Endothelial cell of umbilical vein (primary cell): ENCODE measurements at regions not wholly inside any gene's neighbourhood (a gene's known extent, or its start where the extent isn't known, plus 50 kb on each side); places are given as distances from the start of the nearest gene placed in this dataset.

Experiments
- BruUV-seq: library from RNA; stranded (reverse); fragments of 400-500 nt; replicated peaks from 2 replicates; lab custom pipeline; 2021; lab: Mats Ljungman, UMichigan
- CTCF ChIA-PET: fragments of 300-600, 350-600 bp; sonication (Branson Sonifier 250); formaldehyde crosslinking; loops from one replicate; lab custom pipeline; 2021; ENCODE audit warnings: antibody characterized with exemption, inconsistent platforms; lab: Charles Lee
- POLR2A ChIA-PET: fragments of 300-600, 350-600 bp; sonication (Branson Sonifier 250); formaldehyde crosslinking; loops from one replicate; lab custom pipeline; 2021; ENCODE audit warnings: antibody characterized with exemption, inconsistent platforms; lab: Charles Lee
- DNase-seq: peaks from one replicate; pipeline ENCODE4 v3.0.0-alpha.2; 2011; ENCODE audit warnings: low read depth, low spot score
- FAIRE-seq: peaks from 2 replicates; lab custom pipeline; 2011; peaks lifted over from hg19 to GRCh38; lab: Jason Lieb, UNC
- H2AFZ ChIP-seq: 2 replicates; pipeline ENCODE4 v1.6.0; 2012; ENCODE audit warnings: low read depth, low read length, control low read depth, inconsistent platforms
- H3K27ac ChIP-seq: 2 replicates; pipeline ENCODE4 v1.5.1; 2011; ENCODE audit warnings: low read depth, mild to moderate bottlenecking, control low read depth, low read length, moderate library complexity; ENCODE audit not compliant: insufficient read depth
- H3K27me3 ChIP-seq, 2 experiments: 2 replicates each; pipeline versions ENCODE4 v1.6.0 to v1.6.1; 2011; ENCODE audit warnings: low read length in 2 of 2, mixed read lengths in 1 of 2; ENCODE audit not compliant: control insufficient read depth in 2 of 2, insufficient read depth in 2 of 2
- H3K36me3 ChIP-seq, 2 experiments: 2 replicates in 1 of 2; 3 replicates in 1 of 2; pipeline ENCODE4 v1.5.1; 2011; ENCODE audit warnings: low read length in 2 of 2, mild to moderate bottlenecking in 1 of 2, moderate library complexity in 1 of 2; ENCODE audit not compliant: control insufficient read depth in 2 of 2, insufficient read depth in 2 of 2; ENCODE audit errors: extremely low read depth in 1 of 2
- H3K4me1 ChIP-seq: 3 replicates; pipeline ENCODE4 v1.5.1; 2011; ENCODE audit warnings: mild to moderate bottlenecking, low read length; ENCODE audit not compliant: control insufficient read depth, insufficient read depth; ENCODE audit errors: extremely low read depth
- H3K4me2 ChIP-seq: 2 replicates; pipeline ENCODE4 v1.6.1; 2011; ENCODE audit warnings: low read length, control low read depth, mixed read lengths; ENCODE audit not compliant: insufficient read depth
- H3K4me3 ChIP-seq, 3 experiments: fragments of 200-600 bp in 1 of 3; sonication (generic), shearing (Covaris generic) in 1 of 3; replicated peaks in 1 of 3; 2 replicates each; pipeline ENCODE4 v1.5.1; 2011 to 2016; ENCODE audit warnings: control low read depth in 3 of 3, low read length in 3 of 3, mild to moderate bottlenecking in 2 of 3, inconsistent platforms in 1 of 3, low read depth in 1 of 3, moderate library complexity in 1 of 3; ENCODE audit not compliant: insufficient read depth in 1 of 3
- H3K79me2 ChIP-seq: 2 replicates; pipeline ENCODE4 v1.6.0; 2012; ENCODE audit warnings: low read length, inconsistent platforms; ENCODE audit not compliant: control insufficient read depth, insufficient read depth
- H3K9ac ChIP-seq: replicated peaks from 2 replicates; pipeline ENCODE3; 2011; ENCODE audit warnings: low read length, control low read depth; ENCODE audit not compliant: insufficient read depth; ENCODE audit errors: extremely low read depth
- H3K9me1 ChIP-seq: replicated peaks from 3 replicates; pipeline ENCODE4 v1.6.0; 2011; ENCODE audit warnings: mild to moderate bottlenecking, low read length; ENCODE audit not compliant: control insufficient read depth, insufficient read depth; ENCODE audit errors: extremely low read depth
- H3K9me3 ChIP-seq: replicated peaks from 2 replicates; pipeline ENCODE4 v1.5.1; 2012; ENCODE audit warnings: low read length, inconsistent platforms; ENCODE audit not compliant: control insufficient read depth, insufficient read depth
- H4K20me1 ChIP-seq: replicated peaks from 2 replicates; pipeline ENCODE3; 2011; ENCODE audit warnings: mild to moderate bottlenecking, low read length; ENCODE audit not compliant: control insufficient read depth, insufficient read depth; ENCODE audit errors: extremely low read depth
- CTCF ChIP-seq, 2 donors: IDR thresholded peaks; 1 replicate in 1 of 2; 2 replicates in 1 of 2; pipeline ENCODE4 v1.5.1; 2011; ENCODE audit warnings: low read length in 2 of 2, mild to moderate bottlenecking in 2 of 2, moderate library complexity in 2 of 2, control low read depth in 1 of 2, inconsistent platforms in 1 of 2, low read depth in 1 of 2; ENCODE audit not compliant: insufficient read depth in 1 of 2; ENCODE audit errors: extremely low read depth in 1 of 2
- EZH2 ChIP-seq: IDR thresholded peaks from 2 replicates; pipeline ENCODE4 v1.6.1; 2012; ENCODE audit warnings: borderline replicate concordance, low read depth, mild to moderate bottlenecking, moderate library complexity, low read length, inconsistent platforms; ENCODE audit not compliant: severe bottlenecking
- FOS ChIP-seq: IDR thresholded peaks from 2 replicates; pipeline ENCODE4 v1.6.1; 2011; ENCODE audit warnings: mild to moderate bottlenecking, low read length, moderate library complexity, borderline replicate concordance; ENCODE audit not compliant: insufficient read depth
- GATA2 ChIP-seq: IDR thresholded peaks from 2 replicates; pipeline ENCODE4 v1.7.0; 2011; ENCODE audit warnings: low read depth, mild to moderate bottlenecking, moderate library complexity, mixed read lengths, low read length; ENCODE audit not compliant: insufficient read length, insufficient read depth
- JUN ChIP-seq: IDR thresholded peaks from 2 replicates; pipeline ENCODE4 v1.6.1; 2011; ENCODE audit warnings: borderline replicate concordance, low read depth; ENCODE audit not compliant: insufficient read length, insufficient read depth
- MAX ChIP-seq: IDR thresholded peaks from 2 replicates; pipeline ENCODE4 v1.6.1; 2011; ENCODE audit not compliant: insufficient read depth, insufficient read length
- MYC ChIP-seq: IDR thresholded peaks from one replicate; pipeline ENCODE4 v1.6.1; 2011; ENCODE audit warnings: mild to moderate bottlenecking, low read depth, low read length
- POLR2A ChIP-seq: IDR thresholded peaks from 2 replicates; pipeline ENCODE4 v1.6.1; 2012; ENCODE audit warnings: low read depth, mild to moderate bottlenecking, control low read depth, low read length
- POLR2AphosphoS5 ChIP-seq: IDR thresholded peaks from 2 replicates; pipeline ENCODE4 v1.6.1; 2012; ENCODE audit warnings: low read depth, mild to moderate bottlenecking, control low read depth, low read length, moderate library complexity; ENCODE audit not compliant: insufficient read depth
- dilution Hi-C: fragments of 300-500 bp; cut with MboI; formaldehyde crosslinking; loops from one replicate; pipeline ENCODE4 v1.15.0; 2019; ENCODE audit warnings: low sequenced_read_pairs; ENCODE audit not compliant: extremely low pct_ligation_motif_present
- intact Hi-C: fragments of 100-400 bp; cut with micrococcal nuclease; formaldehyde crosslinking; loops from one replicate; pipeline ENCODE4 v1.10.0; 2022

- Histone ChIP-seq H3K36me3 (no peaks in the 10 kb centered on the region), H3K79me2 (no peaks in the 10 kb centered on the region), H3K9me3 (no peaks in the 10 kb centered on the region), H3K4me1 (no peaks in the 10 kb centered on the region), H3K4me3 (no peak overlapping the region), H3K9ac (no peak overlapping the region), H2AFZ (no peak overlapping the region), H3K27ac (no peak overlapping the region), H3K27me3 (no peaks in the 10 kb centered on the region), H3K9me1 (no peaks in the 10 kb centered on the region), H4K20me1 (no peaks in the 10 kb centered on the region), H3K4me2 (no peak overlapping the region)
- CTCF ChIA-PET: no interaction called here
- intact Hi-C loops (no loop called here), dilution Hi-C loops (no loop called here)
- DNase-seq (no peak), FAIRE-seq (no peak)
- BruUV-seq: no TSS peak
- TF ChIP-seq CTCF (IDR thresholded peaks at IDR 0.05; ENCODE audit: extremely low read depth in 1 of 2, insufficient read depth in 1 of 2, low read depth in 1 of 2, low read length in 2 of 2) (no peak), EZH2 (no peak)
- POLR2A ChIA-PET: no interaction called here
Observed at GRCh38 chr6:145383428-145383827, 351.9 kb downstream of the EPM2A start.

- H3K4me1 ChIP-seq: no peaks in the 10 kb centered on the region
- intact Hi-C loops (no loop called here), dilution Hi-C loops (no loop called here)
- H3K9ac ChIP-seq: no peak overlapping the region
- no peak overlapping the region for H3K4me2 ChIP-seq
- no peak for DNase-seq
- H3K79me2 ChIP-seq: no peaks in the 10 kb centered on the region
- no TSS peak for BruUV-seq
- H3K27ac ChIP-seq: no peak overlapping the region
- H4K20me1 ChIP-seq: no peaks in the 10 kb centered on the region
- no peak overlapping the region for H2AFZ ChIP-seq
- TF ChIP-seq POLR2A (no peak), JUN (no peak), POLR2AphosphoS5 (no peak), MAX (no peak), FOS (no peak), EZH2 (no peak), CTCF (IDR thresholded peaks at IDR 0.05; ENCODE audit: extremely low read depth in 1 of 2, insufficient read depth in 1 of 2, low read depth in 1 of 2, low read length in 2 of 2) (no peak), MYC (no peak), GATA2 (no peak)
- no peak overlapping the region for H3K4me3 ChIP-seq
- no peaks in the 10 kb centered on the region for H3K36me3 ChIP-seq
- no peaks in the 10 kb centered on the region for H3K9me1 ChIP-seq
- ChIA-PET CTCF (no interaction called here), POLR2A (no interaction called here)
- H3K27me3 ChIP-seq: no peaks in the 10 kb centered on the region
- no peaks in the 10 kb centered on the region for H3K9me3 ChIP-seq
- no peak for FAIRE-seq
Observed at GRCh38 chr6:145384503-145384902, 350.8 kb downstream of the EPM2A start.
